NCI-H345 treated with DMSO at 0.1 percent for 48 hours (cell line): ENCODE measurements at regions not wholly inside any gene's neighbourhood (a gene's known extent, or its start where the extent isn't known, plus 50 kb on each side); places are given as distances from the start of the nearest gene placed in this dataset.

ENCODE experiments used
- DNase-seq: peaks from one replicate; lab custom pipeline; 2025; ENCODE audit not compliant: unreplicated experiment; lab: John Stamatoyannopoulos, UW

GRCh38 chr15:98025237-98025636 lies 64.7 kb downstream of the ARRDC4 start:
- DNase-seq, result no peak

- DNase-seq, result no peak
These were observed 74.2 kb downstream of the ARRDC4 start for GRCh38 chr15:98034731-98035130.

GRCh38 chr15:98035134-98035533 lies 74.6 kb downstream of the ARRDC4 start:
- DNase-seq, result no peak

GRCh38 chr15:98035577-98036010 lies 75.1 kb downstream of the ARRDC4 start:
- DNase-seq, result no peak

GRCh38 chr15:98039596-98039995 lies 79.1 kb downstream of the ARRDC4 start:
- no peak for DNase-seq

- no peak for DNase-seq
These were observed 79.6 kb downstream of the ARRDC4 start for GRCh38 chr15:98040146-98040545.

- no peak for DNase-seq
These were observed 82.9 kb downstream of the ARRDC4 start for GRCh38 chr15:98043160-98044014.

- DNase-seq, result no peak
These were observed 91.2 kb downstream of the ARRDC4 start for GRCh38 chr15:98051734-98052133.

- DNase-seq, result no peak
These were observed 97.0 kb downstream of the ARRDC4 start for GRCh38 chr15:98057453-98057852.

- DNase-seq, result no peak
These were observed 102.4 kb downstream of the ARRDC4 start for GRCh38 chr15:98062869-98063268.

GRCh38 chr15:98063315-98063714 lies 102.8 kb downstream of the ARRDC4 start:
- no peak for DNase-seq

GRCh38 chr15:98063871-98064270 lies 103.4 kb downstream of the ARRDC4 start:
- DNase-seq, result no peak

GRCh38 chr15:98067339-98067738 lies 106.8 kb downstream of the ARRDC4 start:
- DNase-seq, result no peak

- no peak for DNase-seq
These were observed 108.8 kb downstream of the ARRDC4 start for GRCh38 chr15:98069256-98069655.

- no peak for DNase-seq
These were observed 109.6 kb downstream of the ARRDC4 start for GRCh38 chr15:98070137-98070536.

GRCh38 chr15:98071786-98072185 lies 111.3 kb downstream of the ARRDC4 start:
- no peak for DNase-seq

- DNase-seq, result no peak
These were observed 114.9 kb downstream of the ARRDC4 start for GRCh38 chr15:98075441-98075840.

- no peak for DNase-seq
These were observed 115.7 kb downstream of the ARRDC4 start for GRCh38 chr15:98076021-98076816.

- DNase-seq, result no peak
These were observed 116.7 kb downstream of the ARRDC4 start for GRCh38 chr15:98077186-98077585.

GRCh38 chr15:98080791-98081190 lies 120.3 kb downstream of the ARRDC4 start:
- no peak for DNase-seq

- no peak for DNase-seq
These were observed 122.9 kb downstream of the ARRDC4 start for GRCh38 chr15:98083203-98083910.
